Muscle of arm (tissue), 1 donor: ENCODE measurements at regions not wholly inside any gene's neighbourhood (a gene's known extent, or its start where the extent isn't known, plus 50 kb on each side); places are given as distances from the start of the nearest gene placed in this dataset.

Source experiments
- DNase-seq: peaks from one replicate; pipeline ENCODE4 v3.0.0-alpha.2; 2013

DNA sequence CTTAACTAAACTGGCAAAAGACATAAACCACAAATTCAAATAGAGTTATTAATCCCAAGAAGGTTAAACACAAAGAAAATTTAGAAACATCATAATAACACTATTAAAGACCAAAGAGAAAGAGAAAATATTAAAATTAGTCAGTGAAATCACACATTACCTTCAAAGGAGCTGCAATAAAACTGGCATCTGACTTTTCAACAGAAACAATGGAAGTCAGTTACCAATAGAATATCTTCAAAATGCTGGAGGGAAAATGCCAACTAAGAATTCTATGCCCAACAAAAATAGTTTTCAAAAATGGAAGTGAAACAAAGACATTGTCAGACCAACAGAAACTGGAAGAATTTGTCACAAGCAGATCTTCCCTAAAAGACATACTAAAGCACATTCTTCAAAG, 68.7 kb upstream of the RNF7 start:
- no peak for DNase-seq

DNA sequence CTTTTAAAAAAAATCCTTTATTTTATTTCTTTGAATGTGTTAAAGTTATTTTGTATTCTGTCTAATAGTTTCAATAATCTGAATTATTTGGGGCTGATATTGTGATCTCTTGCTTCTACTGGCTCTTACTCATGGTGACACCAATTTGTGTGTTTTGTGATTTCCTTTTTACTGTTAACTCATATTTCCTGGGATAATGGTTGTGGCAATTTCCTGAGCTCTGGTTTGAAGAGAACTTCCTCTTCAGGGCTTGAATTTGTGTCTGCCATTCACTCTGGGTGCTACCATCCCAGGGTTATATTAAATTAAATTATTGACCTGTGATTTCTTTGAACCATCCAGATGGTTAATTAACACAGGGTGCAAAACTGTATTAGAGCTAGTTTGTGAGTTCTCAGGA, 60.4 kb upstream of the RNF7 start:
- no peak for DNase-seq

DNA sequence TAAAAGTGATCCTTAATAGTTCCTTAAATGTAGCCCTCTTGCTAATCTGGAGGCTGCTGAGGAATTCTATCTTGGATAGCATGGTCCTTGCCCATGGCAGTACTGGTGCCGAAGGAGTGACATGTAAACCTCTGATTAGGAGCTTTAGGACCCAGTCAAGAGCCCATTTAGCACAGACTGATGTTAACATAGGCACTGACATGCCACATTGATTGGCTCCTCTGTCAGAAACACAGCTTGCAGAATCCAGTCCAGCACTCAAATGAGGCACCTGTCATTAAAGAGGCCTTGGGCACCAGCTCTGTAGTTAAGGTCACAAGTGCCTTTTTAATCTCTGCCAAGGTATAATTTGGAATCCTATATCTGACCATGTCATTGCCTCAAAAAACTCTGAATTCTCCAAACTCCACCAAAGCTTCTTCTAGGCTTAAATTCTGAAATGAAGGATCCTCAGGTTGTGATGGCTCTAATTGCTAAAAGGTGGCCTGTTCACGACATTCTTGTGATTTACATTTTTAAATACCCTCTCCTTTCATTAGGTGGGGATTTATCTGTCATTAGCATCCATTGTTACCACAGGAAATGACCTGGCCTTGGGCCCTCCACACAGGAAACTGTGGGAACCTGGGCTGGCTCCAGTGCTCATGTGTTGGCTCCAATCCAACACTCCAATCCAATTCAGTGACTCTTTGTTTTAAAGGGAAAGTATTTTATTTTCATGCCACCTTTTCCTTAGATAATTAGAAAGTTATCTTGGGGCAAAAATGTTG, 57.3 kb upstream of the RNF7 start:
- no peak for DNase-seq

DNA sequence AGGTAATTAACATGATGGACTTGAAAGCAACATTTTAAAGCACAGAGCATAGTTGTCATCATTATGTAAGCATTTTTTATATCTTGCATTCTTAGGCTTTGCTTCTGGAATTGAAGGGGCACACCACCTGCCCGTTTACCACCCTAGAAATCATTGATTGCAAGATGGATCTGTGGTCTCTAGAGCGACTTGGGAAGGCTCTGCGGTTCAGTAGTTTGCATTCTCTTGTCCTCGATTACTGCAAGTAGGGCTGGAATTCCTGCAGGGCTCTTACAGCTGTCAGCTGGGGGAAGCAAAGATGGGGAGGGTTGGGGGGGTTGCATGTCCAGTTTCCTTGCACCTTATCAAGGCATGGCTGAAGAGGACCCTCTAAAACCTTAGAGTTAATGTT, 56.7 kb upstream of the RNF7 start:
- DNase-seq = no peak

DNA sequence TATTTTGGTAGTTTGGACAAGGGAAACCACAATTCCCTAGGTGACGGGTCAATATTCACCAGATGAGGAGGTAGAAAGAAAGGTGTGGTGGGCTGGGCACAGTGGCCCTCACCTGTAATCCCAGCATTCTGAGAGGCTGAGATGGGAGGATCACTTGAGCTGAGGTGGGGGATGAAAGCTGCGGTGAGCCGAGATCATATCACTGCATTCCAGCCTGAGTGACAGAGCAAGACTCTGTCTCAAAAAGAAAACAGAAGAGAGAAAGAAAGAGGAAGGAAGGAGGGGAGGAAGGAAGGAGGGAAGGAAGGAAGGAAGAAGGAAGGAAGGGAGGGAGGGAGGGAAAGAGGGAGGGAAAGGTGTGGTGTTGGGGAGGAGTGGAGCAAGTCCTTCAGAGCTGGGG, 56.1 kb upstream of the RNF7 start:
- no peak for DNase-seq

DNA sequence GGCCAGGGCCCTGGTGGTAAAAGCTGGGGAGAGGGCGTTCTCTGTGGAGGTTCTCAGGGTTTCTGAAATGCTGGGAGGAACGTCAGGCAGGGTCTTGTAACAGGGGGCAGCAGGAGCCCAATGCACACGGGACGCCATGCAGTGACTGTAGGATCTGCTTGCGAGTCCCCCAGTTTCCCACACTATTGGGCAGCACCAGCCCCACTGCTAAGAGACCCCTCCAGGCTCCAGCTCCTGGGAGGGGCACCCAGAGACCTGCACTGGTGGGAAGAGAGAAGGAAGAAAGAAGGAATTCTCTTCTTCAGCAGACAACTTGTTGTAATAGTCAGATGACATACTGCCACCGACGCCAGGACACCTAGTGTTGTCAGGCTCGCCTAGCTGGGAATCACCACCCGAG, 55.2 kb upstream of the RNF7 start:
- DNase-seq = no peak

DNA sequence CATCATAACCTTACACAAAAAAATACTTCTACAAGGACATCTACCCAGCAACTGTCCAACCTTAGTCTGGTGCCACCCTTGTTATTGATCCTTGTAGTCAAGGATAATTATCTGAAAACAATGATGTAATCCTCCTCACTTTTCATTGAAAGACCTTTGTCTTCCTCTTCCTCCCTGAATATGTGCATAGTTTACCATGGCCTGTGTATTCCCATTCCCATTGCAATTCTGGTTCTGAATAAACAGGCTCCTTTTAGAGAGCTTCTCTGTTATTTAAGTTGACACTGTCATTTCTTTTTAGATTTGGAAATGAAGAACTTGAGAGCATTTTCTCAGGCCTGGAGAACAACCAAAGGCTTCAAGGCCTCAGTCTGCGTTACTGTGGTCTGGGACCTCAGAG, 53.3 kb upstream of the RNF7 start:
- DNase-seq = no peak

DNA sequence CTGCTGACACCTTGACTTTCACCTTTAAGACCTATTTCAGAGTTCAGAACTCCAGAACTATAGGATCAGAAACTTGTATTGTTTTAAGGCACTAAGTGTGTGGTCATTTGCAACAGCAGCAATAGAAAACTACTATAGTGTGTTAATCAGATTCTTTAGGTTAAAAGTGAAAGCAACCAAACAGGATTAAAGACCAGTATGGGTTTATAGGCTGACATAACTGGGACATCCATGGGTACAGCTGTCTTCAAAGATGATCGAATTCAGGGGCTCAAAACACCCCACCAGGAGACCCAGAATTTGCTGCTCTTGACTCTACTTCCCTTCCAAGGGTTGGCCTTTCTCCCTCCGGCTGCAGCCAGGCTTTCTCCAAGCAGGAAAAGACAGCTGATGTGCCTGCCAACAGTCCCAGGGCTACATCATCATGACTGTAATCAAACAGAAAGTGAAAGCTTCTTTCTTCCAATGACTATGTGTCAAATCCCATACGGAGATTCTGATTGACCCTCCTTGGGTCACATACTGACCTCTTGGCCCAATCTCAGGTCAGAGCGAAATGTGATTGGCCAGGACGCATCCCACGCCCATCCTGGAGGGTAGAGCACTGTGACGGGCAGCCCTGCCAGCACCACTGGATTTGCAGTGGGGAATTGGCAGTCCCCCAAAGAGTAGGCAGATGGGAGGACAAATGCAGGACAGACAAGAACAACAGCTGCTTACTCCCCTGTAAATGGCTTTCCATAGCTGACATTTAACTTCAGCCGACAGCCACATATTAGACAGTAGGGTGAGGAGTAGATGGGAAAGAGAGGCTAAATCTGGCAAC, 51.4 kb upstream of the RNF7 start:
- peak; percentile 61 for DNase-seq
